Cerebellar cortex (tissue), 1 donor: ENCODE measurements at regions not wholly inside any gene's neighbourhood (a gene's known extent, or its start where the extent isn't known, plus 50 kb on each side); places are given as distances from the start of the nearest gene placed in this dataset.

Source experiments
- DNase-seq: peaks from one replicate; pipeline ENCODE4 v3.0.0-alpha.2; 2015; ENCODE audit warnings: low spot score

DNA sequence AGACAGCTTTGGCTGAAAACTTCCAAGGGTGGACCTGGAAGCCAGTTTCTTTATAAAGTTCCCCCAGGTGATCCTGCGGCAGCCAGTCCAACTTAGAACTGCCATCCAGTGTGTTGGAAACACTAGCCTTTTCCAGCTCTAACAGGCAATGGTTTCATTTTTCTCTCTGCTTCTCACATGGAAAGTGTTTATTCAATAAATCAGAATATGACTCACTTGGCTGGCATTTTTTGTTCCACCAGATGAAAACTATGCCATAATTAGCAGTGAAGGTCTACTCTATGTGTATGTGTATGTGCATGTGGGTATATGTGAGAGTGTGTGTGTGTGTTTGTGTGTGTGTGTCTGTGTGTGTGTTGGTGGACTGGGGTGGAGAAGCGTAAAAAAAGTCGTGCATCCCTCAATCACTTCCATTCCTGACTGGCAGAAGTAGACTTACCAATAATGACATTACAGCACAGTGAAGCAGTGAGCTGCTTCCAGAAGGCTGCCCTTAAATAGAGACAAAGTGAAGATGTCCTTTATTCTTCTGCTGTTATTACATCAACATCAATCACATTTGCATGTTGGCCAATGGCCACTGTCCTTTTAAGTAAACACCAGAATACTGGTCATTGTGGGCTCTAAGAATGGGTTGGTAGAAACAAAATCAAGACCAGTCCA, 90.9 kb upstream of the SETBP1 start:
- DNase-seq = no peak

GRCh38 chr18:44590956-44591670, 89.6 kb upstream of the SETBP1 start:
- no peak for DNase-seq

DNA sequence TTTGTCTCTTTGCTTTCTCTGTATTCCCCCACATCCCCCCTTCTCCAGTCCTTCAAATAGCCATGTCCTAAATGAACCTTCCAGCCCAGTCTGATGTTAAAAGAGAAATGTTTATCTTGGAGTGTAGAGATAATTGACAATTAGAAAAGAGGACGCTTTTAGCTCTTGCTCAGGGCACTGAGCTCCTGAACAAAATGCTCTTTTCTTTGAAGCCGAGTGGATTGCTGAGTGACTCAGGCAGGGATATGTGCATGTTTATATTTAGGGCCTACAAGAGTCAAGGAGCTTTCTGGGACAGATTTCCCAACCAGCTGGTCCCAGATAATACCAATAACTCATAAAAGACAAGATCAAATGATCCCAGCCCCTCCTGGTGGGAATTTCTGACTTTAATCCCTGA, 88.0 kb upstream of the SETBP1 start:
- no peak for DNase-seq

- no peak for DNase-seq
Measured at GRCh38 chr18:44594799-44595467, 85.8 kb upstream of the SETBP1 start.

DNA sequence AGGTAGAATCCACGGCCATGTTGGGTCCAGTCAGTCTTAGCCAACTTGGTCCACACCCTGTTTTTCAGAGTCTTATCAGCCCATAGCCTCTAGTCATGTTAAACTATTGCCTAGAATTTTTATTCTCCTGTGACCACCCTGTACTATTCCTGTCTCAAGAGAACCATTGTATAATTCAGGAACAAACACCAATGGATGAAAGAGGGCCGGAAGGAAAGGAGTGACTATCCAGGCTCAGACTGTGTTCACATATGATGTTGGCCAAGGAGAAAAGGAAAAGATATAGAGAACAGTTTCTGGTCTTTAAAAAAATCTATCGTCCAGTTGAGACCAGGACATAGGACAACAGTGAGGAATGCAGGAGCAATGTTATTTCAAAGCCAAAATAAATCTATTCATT, 82.9 kb upstream of the SETBP1 start:
- no peak for DNase-seq

- DNase-seq = no peak
Measured at GRCh38 chr18:44598514-44598913, 82.2 kb upstream of the SETBP1 start.

DNA sequence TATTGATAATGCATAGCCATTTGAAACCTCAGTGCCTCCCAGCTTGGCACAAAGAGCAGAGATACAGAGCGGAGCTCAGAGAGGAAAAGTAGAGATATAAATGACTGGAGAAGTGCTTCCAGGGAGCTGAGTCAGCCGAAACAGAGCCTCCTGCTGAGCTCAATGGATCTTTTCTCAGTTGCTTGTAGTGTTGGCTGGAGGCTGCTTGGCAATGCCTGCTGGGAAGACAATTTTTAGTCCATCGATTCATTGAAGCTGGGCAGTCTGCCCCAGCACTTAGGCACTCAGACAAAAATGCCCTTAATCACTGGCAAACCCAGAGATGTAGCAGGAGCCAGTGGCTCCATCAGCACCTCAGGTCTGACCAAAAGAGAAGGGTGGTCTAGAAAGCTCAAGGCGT, 81.3 kb upstream of the SETBP1 start:
- DNase-seq = peak; percentile 40

DNA sequence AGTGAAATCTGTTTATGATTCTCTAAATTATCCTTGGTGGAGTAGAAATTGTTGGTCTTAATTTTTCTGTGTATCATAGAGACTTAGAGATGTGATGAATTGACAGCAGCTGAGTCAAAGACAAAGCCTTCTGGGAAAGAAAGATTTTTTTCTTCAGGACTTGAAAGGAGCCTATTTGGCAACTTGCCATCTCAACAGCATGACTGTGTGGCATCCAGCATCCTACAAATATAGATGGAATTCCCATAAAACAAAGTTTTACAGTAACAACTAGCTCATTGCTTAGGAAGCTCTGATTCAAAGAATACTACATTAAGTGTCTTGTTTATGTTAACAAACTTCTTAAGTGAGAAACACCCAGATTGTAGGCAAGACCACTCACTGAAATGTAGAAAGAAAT, 79.2 kb upstream of the SETBP1 start:
- no peak for DNase-seq

- no peak for DNase-seq
Measured at GRCh38 chr18:44602380-44602779, 78.3 kb upstream of the SETBP1 start.

- no peak for DNase-seq
Measured at GRCh38 chr18:44602845-44603244, 77.8 kb upstream of the SETBP1 start.

GRCh38 chr18:44609181-44609941, 71.3 kb upstream of the SETBP1 start:
- no peak for DNase-seq

- DNase-seq = no peak
Measured at GRCh38 chr18:44620812-44621211, 59.9 kb upstream of the SETBP1 start.

- no peak for DNase-seq
Measured at GRCh38 chr18:44624052-44624451, 56.6 kb upstream of the SETBP1 start.

DNA sequence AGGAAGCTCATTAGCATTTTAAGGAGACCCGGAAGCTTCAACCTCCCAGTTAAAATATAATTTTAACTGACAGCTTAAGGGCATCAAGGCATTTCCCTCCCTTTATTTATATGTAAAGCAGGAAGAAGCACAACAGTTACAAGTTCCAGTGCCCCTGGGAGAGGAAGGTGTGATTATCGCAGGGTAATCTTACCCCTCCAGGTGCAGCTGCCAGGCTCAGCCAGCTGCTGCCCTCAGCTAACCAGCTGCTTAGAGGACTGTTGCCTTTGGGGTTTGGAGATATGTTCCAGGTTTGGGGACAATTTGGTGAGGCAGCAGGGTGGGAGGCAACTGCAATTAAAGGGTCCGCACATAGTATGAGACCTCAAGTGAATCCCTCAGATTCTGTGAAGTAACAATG, 55.3 kb upstream of the SETBP1 start:
- no peak for DNase-seq

- no peak for DNase-seq
Measured at GRCh38 chr18:44626236-44626635, 54.5 kb upstream of the SETBP1 start.

GRCh38 chr18:44626807-44627206, 53.9 kb upstream of the SETBP1 start:
- no peak for DNase-seq

DNA sequence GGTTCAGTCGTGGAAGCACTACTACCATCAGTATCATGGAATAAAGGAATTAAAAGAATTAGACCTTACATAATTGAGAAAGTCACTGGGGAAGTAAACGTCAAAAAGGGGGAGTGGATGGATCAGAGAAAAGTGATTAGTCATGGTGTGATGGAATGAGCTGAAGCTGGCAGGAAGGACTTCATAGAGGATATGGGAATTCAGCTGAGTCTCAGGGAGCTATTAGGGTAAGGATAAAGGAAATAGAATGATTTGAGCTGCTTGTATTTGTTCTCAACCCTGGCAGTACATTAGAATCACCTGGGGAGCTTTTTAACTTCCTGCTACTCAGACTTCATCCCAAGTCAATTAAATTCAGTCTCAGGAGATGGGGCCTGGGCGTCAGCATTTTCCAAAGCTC, 53.4 kb upstream of the SETBP1 start:
- no peak for DNase-seq

DNA sequence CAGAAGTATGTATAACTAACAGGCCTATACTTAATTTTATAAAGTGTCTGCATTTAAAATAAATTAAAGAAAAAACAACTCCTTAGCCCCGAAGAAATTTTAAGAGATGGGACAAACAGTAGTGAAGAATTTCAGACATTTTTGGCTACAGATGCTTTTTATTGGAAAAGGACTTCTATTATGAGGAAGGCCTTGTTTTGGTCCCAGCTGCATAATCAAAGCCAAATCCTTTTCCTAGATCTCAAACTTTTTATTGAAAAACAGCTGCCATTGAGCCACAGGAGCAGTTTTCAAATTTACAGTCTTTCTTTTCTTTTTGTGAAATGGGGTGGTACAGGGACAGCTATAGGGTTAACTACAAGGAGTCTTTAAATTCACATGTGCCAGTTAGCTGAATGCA, 51.3 kb upstream of the SETBP1 start:
- no peak for DNase-seq

DNA sequence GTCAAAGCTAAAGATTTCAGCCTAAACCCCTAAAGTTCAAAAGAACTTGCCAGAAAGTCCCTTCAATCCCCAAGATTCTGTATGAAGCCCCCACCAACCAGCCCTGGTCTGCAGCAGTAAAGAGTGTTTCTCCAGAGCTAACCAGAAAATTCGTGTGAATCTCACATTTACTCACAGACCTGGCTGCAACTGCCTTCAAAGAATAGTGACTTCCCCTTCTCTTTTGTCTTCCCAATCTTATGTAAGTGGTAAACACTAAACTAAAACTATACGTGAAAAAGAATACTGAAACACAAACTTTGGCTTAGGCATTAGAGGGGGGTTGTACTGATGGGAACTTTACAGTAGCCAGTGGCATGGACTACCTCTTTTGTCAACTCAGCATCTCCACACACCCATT, 50.6 kb upstream of the SETBP1 start:
- no peak for DNase-seq
